SU-DHL-6 (cell line): ENCODE measurements at regions not wholly inside any gene's neighbourhood (a gene's known extent, or its start where the extent isn't known, plus 50 kb on each side); places are given as distances from the start of the nearest gene placed in this dataset.

ENCODE experiments used
- H2AFZ ChIP-seq: fragments of 200-600 bp; sonication (generic); 2 replicates; pipeline ENCODE4 v1.6.1; 2014; ENCODE audit warnings: low read depth, mild to moderate bottlenecking, moderate library complexity, mixed read lengths, antibody characterized with exemption, low read length; ENCODE audit not compliant: severe bottlenecking
- H3F3A ChIP-seq: fragments of 200-600 bp; shearing (Covaris generic); 2 replicates; pipeline ENCODE4 v1.6.0; 2016; ENCODE audit warnings: antibody characterized with exemption, mild to moderate bottlenecking; ENCODE audit not compliant: insufficient read depth
- H3K27ac ChIP-seq: fragments of 200-600 bp; sonication (generic); 2 replicates; pipeline ENCODE4 v1.5.1; 2016; ENCODE audit warnings: low read depth, mild to moderate bottlenecking, low read length, moderate library complexity, mixed read lengths
- H3K27me3 ChIP-seq: fragments of 200-600 bp; sonication (generic), shearing (Covaris generic); 2 replicates; pipeline ENCODE4 v1.6.0; 2014; ENCODE audit warnings: mild to moderate bottlenecking, low read length
- H3K36me3 ChIP-seq: fragments of 200-600 bp; sonication (generic); 2 replicates; pipeline ENCODE4 v1.6.1; 2014; ENCODE audit warnings: mild to moderate bottlenecking, low read length, mixed read lengths
- H3K4me2 ChIP-seq: fragments of 300-600, 200-600 bp; shearing (Covaris generic), sonication (generic); 2 replicates; pipeline ENCODE4 v1.6.0; 2014; ENCODE audit warnings: low read length, low read depth, mild to moderate bottlenecking; ENCODE audit not compliant: poor library complexity, severe bottlenecking
- H3K4me3 ChIP-seq: fragments of 200-600 bp; sonication (generic); 2 replicates; pipeline ENCODE4 v1.5.1; 2014; ENCODE audit warnings: antibody characterized with exemption, low read length, mild to moderate bottlenecking, mixed read lengths; ENCODE audit not compliant: insufficient read depth, poor library complexity, severe bottlenecking
- H3K79me2 ChIP-seq: fragments of 200-600 bp; sonication (generic); 2 replicates; pipeline ENCODE4 v1.6.1; 2014; ENCODE audit warnings: mild to moderate bottlenecking, low read length, moderate library complexity; ENCODE audit not compliant: insufficient read depth
- H3K9ac ChIP-seq: fragments of 200-600 bp; sonication (generic); 2 replicates; pipeline ENCODE4 v1.7.0; 2014; ENCODE audit warnings: mild to moderate bottlenecking, low read length
- H3K9me2 ChIP-seq: fragments of 200-600 bp; sonication (generic); replicated peaks from 2 replicates; pipeline ENCODE4 v1.6.1; 2014; ENCODE audit warnings: low read length; ENCODE audit not compliant: insufficient read depth
- H3K9me3 ChIP-seq: fragments of 200-600 bp; sonication (generic); 2 replicates; pipeline ENCODE4 v1.6.1; 2014; ENCODE audit warnings: low read length, mixed read lengths; ENCODE audit not compliant: insufficient read depth
- H4K20me1 ChIP-seq: fragments of 200-600 bp; sonication (generic); 2 replicates; pipeline ENCODE4 v1.6.1; 2014; ENCODE audit warnings: low read depth, mild to moderate bottlenecking, antibody characterized with exemption, low read length, moderate library complexity, mixed read lengths
- EZH2phosphoT487 ChIP-seq: fragments of 200-600 bp; sonication (generic), shearing (Covaris generic); conservative IDR thresholded peaks from 2 replicates; pipeline ENCODE4 v1.6.1; 2018; ENCODE audit warnings: mild to moderate bottlenecking, antibody characterized with exemption, low read length, moderate library complexity, mixed read lengths
- TF ChIP-seq, protein P1 (sequence below): fragments of 200-600 bp; sonication (generic); IDR thresholded peaks from one replicate; pipeline ENCODE4 v1.5.1; 2017; ENCODE audit warnings: antibody characterized with exemption, mild to moderate bottlenecking, low read length, moderate library complexity; ENCODE audit not compliant: insufficient read depth, poor library complexity, severe bottlenecking

DNA sequence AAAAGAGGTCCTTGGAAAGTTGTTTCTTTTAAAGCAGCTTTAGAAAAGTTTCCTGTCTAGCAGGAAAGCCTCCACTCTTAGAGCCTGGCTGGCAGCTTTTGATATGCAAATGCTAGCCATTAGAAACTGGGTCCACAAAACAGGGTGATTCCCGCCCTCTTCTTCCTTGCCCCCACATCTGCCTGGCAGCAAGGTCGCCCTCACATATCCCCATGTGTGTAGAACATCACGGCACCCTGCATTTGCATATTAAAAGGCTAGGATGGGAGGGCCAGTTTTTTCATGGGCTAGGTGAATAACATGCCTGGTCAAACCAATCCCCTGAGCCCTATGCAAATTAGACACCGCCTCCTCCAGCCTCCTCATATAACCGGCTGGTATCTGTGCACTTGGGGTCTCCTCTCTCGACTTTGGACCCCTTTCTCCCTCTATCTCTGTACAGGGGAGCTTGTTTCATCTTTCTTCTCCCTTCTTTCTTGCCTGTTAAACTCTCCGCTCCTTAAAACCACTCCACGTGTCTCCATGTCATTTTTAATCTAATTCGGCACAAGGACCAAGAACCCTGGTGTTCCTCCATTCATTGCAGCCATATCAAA is 426.8 kb upstream of the CTNND2 start:
- no peaks in the 10 kb centered on the region for H3K9me2 ChIP-seq
- no peaks in the 10 kb centered on the region for H4K20me1 ChIP-seq
- H3K36me3 ChIP-seq = no peaks in the 10 kb centered on the region
- no peak overlapping the region for H3K4me2 ChIP-seq
- TF ChIP-seq EZH2phosphoT487 = no peak
- TF ChIP-seq, protein P1, sequence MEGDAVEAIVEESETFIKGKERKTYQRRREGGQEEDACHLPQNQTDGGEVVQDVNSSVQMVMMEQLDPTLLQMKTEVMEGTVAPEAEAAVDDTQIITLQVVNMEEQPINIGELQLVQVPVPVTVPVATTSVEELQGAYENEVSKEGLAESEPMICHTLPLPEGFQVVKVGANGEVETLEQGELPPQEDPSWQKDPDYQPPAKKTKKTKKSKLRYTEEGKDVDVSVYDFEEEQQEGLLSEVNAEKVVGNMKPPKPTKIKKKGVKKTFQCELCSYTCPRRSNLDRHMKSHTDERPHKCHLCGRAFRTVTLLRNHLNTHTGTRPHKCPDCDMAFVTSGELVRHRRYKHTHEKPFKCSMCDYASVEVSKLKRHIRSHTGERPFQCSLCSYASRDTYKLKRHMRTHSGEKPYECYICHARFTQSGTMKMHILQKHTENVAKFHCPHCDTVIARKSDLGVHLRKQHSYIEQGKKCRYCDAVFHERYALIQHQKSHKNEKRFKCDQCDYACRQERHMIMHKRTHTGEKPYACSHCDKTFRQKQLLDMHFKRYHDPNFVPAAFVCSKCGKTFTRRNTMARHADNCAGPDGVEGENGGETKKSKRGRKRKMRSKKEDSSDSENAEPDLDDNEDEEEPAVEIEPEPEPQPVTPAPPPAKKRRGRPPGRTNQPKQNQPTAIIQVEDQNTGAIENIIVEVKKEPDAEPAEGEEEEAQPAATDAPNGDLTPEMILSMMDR = no peak
- no peak overlapping the region for H3K4me3 ChIP-seq
- no peak overlapping the region for H2AFZ ChIP-seq
- H3K9ac ChIP-seq = no peak overlapping the region
- no peaks in the 10 kb centered on the region for H3K9me3 ChIP-seq
- no peaks in the 10 kb centered on the region for H3K79me2 ChIP-seq
- no peaks in the 10 kb centered on the region for H3F3A ChIP-seq
- no peak overlapping the region for H3K27ac ChIP-seq
- H3K27me3 ChIP-seq = no peaks in the 10 kb centered on the region

DNA sequence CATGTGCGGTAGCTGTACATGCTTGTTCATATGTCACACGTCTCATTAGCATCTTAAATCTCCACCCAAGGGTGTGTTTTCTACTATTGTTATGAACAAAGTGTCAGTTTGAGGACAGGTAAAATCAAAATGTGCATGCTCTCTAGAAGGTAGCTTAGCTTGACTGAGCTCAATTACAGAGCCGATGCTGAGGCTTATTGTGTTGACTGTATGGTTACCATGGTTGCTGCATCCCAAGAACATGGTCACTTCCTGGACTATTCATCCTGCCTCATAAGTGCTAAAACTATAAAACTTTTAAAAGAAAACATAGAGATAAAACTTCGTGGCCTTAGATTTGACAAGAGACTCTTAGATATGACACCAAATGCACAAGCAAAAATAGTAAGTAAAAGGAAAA is 426.1 kb upstream of the CTNND2 start:
- H3K36me3 ChIP-seq = no peaks in the 10 kb centered on the region
- H3F3A ChIP-seq = no peaks in the 10 kb centered on the region
- no peak overlapping the region for H2AFZ ChIP-seq
- no peaks in the 10 kb centered on the region for H3K79me2 ChIP-seq
- no peak overlapping the region for H3K4me3 ChIP-seq
- H3K27me3 ChIP-seq = no peaks in the 10 kb centered on the region
- no peak overlapping the region for H3K4me2 ChIP-seq
- no peaks in the 10 kb centered on the region for H3K9me3 ChIP-seq
- no peaks in the 10 kb centered on the region for H3K9me2 ChIP-seq
- TF ChIP-seq, protein P1 = no peak
- TF ChIP-seq EZH2phosphoT487 = no peak
- H4K20me1 ChIP-seq = no peaks in the 10 kb centered on the region
- H3K9ac ChIP-seq = no peak overlapping the region
- no peak overlapping the region for H3K27ac ChIP-seq

DNA sequence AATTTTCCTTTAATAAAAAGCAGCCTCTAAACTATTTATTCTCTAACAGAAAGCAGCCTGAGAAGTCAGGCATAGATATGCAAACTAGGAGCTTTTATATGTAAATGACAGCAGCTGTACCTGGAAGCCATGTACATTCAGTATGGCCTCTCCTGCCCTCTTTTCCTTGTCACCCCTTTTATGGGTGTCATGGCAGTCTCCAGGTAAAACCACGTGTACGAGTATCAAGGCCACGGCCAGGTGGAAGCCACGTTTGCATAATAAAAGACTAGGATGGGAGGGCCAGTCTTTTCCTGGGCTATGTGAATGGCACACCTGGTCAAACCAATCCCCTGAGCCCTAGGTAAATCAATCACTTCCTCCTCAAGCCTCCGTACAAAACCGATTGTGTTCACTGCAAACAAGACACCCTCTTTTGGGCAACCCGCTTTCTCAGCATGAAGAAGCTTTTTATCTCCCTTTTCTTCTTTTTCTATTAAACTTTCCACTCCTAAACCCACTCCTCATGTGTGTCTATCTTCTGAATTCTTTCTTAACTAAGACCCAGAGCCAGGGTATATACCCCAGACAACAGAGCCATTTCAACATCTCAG is 419.5 kb upstream of the CTNND2 start:
- Histone ChIP-seq H3K27me3 (no peaks in the 10 kb centered on the region), H3K4me2 (no peak overlapping the region), H3F3A (no peaks in the 10 kb centered on the region), H3K4me3 (no peak overlapping the region), H3K27ac (no peak overlapping the region), H3K9ac (no peak overlapping the region), H3K9me2 (no peaks in the 10 kb centered on the region; the same call in 1 of the 2 replicates), H3K9me3 (no peaks in the 10 kb centered on the region), H3K79me2 (no peaks in the 10 kb centered on the region), H2AFZ (no peak overlapping the region), H3K36me3 (no peaks in the 10 kb centered on the region), H4K20me1 (no peaks in the 10 kb centered on the region)
- no peak for TF ChIP-seq EZH2phosphoT487
- TF ChIP-seq, protein P1 = no peak
